ENCODE measurements at regions not wholly inside any gene's neighbourhood (a gene's known extent, or its start where the extent isn't known, plus 50 kb on each side); places are given as distances from the start of the nearest gene placed in this dataset.

- TF ChIP-seq, protein P1, sequence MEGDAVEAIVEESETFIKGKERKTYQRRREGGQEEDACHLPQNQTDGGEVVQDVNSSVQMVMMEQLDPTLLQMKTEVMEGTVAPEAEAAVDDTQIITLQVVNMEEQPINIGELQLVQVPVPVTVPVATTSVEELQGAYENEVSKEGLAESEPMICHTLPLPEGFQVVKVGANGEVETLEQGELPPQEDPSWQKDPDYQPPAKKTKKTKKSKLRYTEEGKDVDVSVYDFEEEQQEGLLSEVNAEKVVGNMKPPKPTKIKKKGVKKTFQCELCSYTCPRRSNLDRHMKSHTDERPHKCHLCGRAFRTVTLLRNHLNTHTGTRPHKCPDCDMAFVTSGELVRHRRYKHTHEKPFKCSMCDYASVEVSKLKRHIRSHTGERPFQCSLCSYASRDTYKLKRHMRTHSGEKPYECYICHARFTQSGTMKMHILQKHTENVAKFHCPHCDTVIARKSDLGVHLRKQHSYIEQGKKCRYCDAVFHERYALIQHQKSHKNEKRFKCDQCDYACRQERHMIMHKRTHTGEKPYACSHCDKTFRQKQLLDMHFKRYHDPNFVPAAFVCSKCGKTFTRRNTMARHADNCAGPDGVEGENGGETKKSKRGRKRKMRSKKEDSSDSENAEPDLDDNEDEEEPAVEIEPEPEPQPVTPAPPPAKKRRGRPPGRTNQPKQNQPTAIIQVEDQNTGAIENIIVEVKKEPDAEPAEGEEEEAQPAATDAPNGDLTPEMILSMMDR (tag by site-specific recombination; IDR thresholded peaks at IDR 0.05), result no peak
- TF ChIP-seq ZNF416 (tag by site-specific recombination; IDR thresholded peaks at IDR 0.05) (no peak), REPIN1 (tag by site-specific recombination; IDR thresholded peaks at IDR 0.05; ENCODE audit: low read depth) (no peak), ZNF580 (tag by site-specific recombination; IDR thresholded peaks at IDR 0.05) (no peak), ZNF776 (tag by site-specific recombination; IDR thresholded peaks at IDR 0.05; ENCODE audit: borderline replicate concordance) (no peak), KLF9 (tag by site-specific recombination; IDR thresholded peaks at IDR 0.05; ENCODE audit: low read depth) (no peak), SETDB1 (IDR thresholded peaks at IDR 0.05; ENCODE audit: insufficient read length, low read length) (no peak), KLF8 (tag by site-specific recombination; IDR thresholded peaks at IDR 0.05) (no peak), ATF2 (tag by site-specific recombination; IDR thresholded peaks at IDR 0.05; ENCODE audit: low read depth) (no peak), ZNF658 (tag by site-specific recombination; IDR thresholded peaks at IDR 0.05) (no peak)
These were observed 289.9 kb downstream of the FAM170A start for GRCh38 chr5:119919279-119919678.

Data from HEK293 (cell line).